Mesenchymal stem cell (in vitro differentiated cells and primary cell): ENCODE measurements at regions not wholly inside any gene's neighbourhood (a gene's known extent, or its start where the extent isn't known, plus 50 kb on each side); places are given as distances from the start of the nearest gene placed in this dataset.

Experiments
- DNase-seq: peaks from one replicate; pipeline ENCODE4 v3.0.0-alpha.2; 2013
- H2AFZ ChIP-seq: one replicate; pipeline ENCODE4 v1.6.1; 2013; ENCODE audit warnings: low read depth, mild to moderate bottlenecking, control low read depth, inconsistent platforms, low read length, moderate library complexity
- H2AK5ac ChIP-seq: 2 replicates; pipeline ENCODE4 v1.6.1; 2013; ENCODE audit warnings: low read length, moderate library complexity, mild to moderate bottlenecking, inconsistent platforms; ENCODE audit not compliant: severe bottlenecking
- H2BK120ac ChIP-seq: one replicate; pipeline ENCODE4 v1.6.1; 2013; ENCODE audit warnings: low read depth, mild to moderate bottlenecking, inconsistent platforms, low read length, moderate library complexity
- H2BK12ac ChIP-seq, 2 experiments: one replicate each; pipeline ENCODE4 v1.6.1; 2013; ENCODE audit warnings: inconsistent platforms in 2 of 2, low read length in 2 of 2, mild to moderate bottlenecking in 2 of 2, moderate library complexity in 2 of 2, control low read depth in 1 of 2
- H2BK15ac ChIP-seq: one replicate; pipeline ENCODE4 v1.6.1; 2013; ENCODE audit warnings: mild to moderate bottlenecking, low read depth, inconsistent platforms; ENCODE audit not compliant: poor library complexity, severe bottlenecking
- H2BK5ac ChIP-seq: 2 replicates; pipeline ENCODE4 v1.6.1; 2013; ENCODE audit warnings: low read depth, mild to moderate bottlenecking, low read length, control low read depth, inconsistent platforms; ENCODE audit not compliant: poor library complexity, severe bottlenecking
- H3K14ac ChIP-seq, 2 experiments: one replicate each; pipeline ENCODE4 v1.6.1; 2013; ENCODE audit warnings: inconsistent platforms in 2 of 2, low read length in 2 of 2, control low read depth in 1 of 2, mild to moderate bottlenecking in 1 of 2, moderate library complexity in 1 of 2
- H3K18ac ChIP-seq, 2 experiments: one replicate each; pipeline ENCODE4 v1.6.1; 2013; ENCODE audit warnings: inconsistent platforms in 2 of 2, low read length in 2 of 2, control low read depth in 1 of 2, low read depth in 1 of 2, mild to moderate bottlenecking in 1 of 2
- H3K23ac ChIP-seq, 2 experiments: one replicate each; pipeline ENCODE4 v1.6.1; 2013; ENCODE audit warnings: inconsistent platforms in 2 of 2, low read length in 2 of 2, mild to moderate bottlenecking in 2 of 2, moderate library complexity in 2 of 2, control low read depth in 1 of 2
- H3K27ac ChIP-seq: 2 replicates; pipeline ENCODE4 v1.5.1; 2013; ENCODE audit warnings: mild to moderate bottlenecking, moderate library complexity, low read length, control low read depth, inconsistent platforms; ENCODE audit not compliant: poor library complexity, severe bottlenecking
- H3K27me3 ChIP-seq, 2 experiments: 2 replicates each; pipeline versions ENCODE4 v1.6.1 to v1.7.0; 2013; ENCODE audit warnings: low read length in 2 of 2, mild to moderate bottlenecking in 2 of 2, moderate library complexity in 2 of 2, control low read depth in 1 of 2, inconsistent platforms in 1 of 2; ENCODE audit not compliant: control insufficient read depth in 1 of 2, insufficient read depth in 1 of 2
- H3K36me3 ChIP-seq, 2 experiments: 2 replicates each; pipeline versions ENCODE4 v1.6.1 to v1.7.0; 2013; ENCODE audit warnings: low read length in 2 of 2, control low read depth in 1 of 2, inconsistent platforms in 1 of 2, low read depth in 1 of 2, mild to moderate bottlenecking in 1 of 2; ENCODE audit not compliant: insufficient read depth in 2 of 2, control insufficient read depth in 1 of 2
- H3K4ac ChIP-seq, 2 experiments: one replicate each; pipeline ENCODE4 v1.6.1; 2013; ENCODE audit warnings: inconsistent platforms in 2 of 2, low read length in 2 of 2, mild to moderate bottlenecking in 2 of 2, moderate library complexity in 2 of 2, control low read depth in 1 of 2, low read depth in 1 of 2
- H3K4me1 ChIP-seq: 2 replicates; pipeline ENCODE4 v1.6.1; 2013; ENCODE audit warnings: low read depth, low read length, control low read depth; ENCODE audit not compliant: control insufficient read depth, insufficient read depth
- H3K4me2 ChIP-seq: 2 replicates; pipeline ENCODE4 v1.6.1; 2013; ENCODE audit warnings: low read length, mild to moderate bottlenecking, inconsistent platforms; ENCODE audit not compliant: poor library complexity, severe bottlenecking
- H3K4me3 ChIP-seq, 2 experiments: 2 replicates each; pipeline versions ENCODE4 v1.5.1 to v1.7.0; 2013; ENCODE audit warnings: low read length in 2 of 2, mild to moderate bottlenecking in 2 of 2, control low read depth in 1 of 2, low read depth in 1 of 2; ENCODE audit not compliant: insufficient read depth in 1 of 2
- H3K79me1 ChIP-seq: replicated peaks from 2 replicates; pipeline ENCODE4 v1.6.1; 2013; ENCODE audit warnings: mild to moderate bottlenecking, control low read depth, low read length, inconsistent platforms; ENCODE audit not compliant: poor library complexity, severe bottlenecking
- H3K9ac ChIP-seq: 2 replicates; pipeline ENCODE4 v1.7.0; 2013; ENCODE audit warnings: mild to moderate bottlenecking, low read length, moderate library complexity
- H3K9me3 ChIP-seq: 2 replicates; pipeline ENCODE4 v1.7.0; 2013; ENCODE audit warnings: mild to moderate bottlenecking, low read length; ENCODE audit not compliant: control insufficient read depth
- H4K8ac ChIP-seq: one replicate; pipeline ENCODE4 v1.6.1; 2013; ENCODE audit warnings: inconsistent platforms, mild to moderate bottlenecking, low read length, moderate library complexity
- H4K91ac ChIP-seq: one replicate; pipeline ENCODE4 v1.6.1; 2013; ENCODE audit warnings: mild to moderate bottlenecking, low read length, inconsistent platforms
- WGBS: methylation state at CpG from one replicate; pipeline ENCODE4 v1.1.7; 2013; ENCODE audit warnings: mixed read lengths; 5-methylcytosine and 5-hydroxymethylcytosine counted together

- H2BK5ac ChIP-seq, result no peak overlapping the region
- H3K4me2 ChIP-seq, result no peak overlapping the region
- H3K23ac ChIP-seq, result no peak overlapping the region
- 83% methylated on average over 6 of the region's 7 CpGs for WGBS
- no peaks in the 10 kb centered on the region for H3K9me3 ChIP-seq
- no peaks in the 10 kb centered on the region for H3K36me3 ChIP-seq
- no peak overlapping the region for H3K14ac ChIP-seq
- no peak overlapping the region for H2AK5ac ChIP-seq
- H3K79me1 ChIP-seq, result peaks cover 2% of the 10 kb centered on the region
- no peak overlapping the region for H2AFZ ChIP-seq
- peaks cover 2% of the 10 kb centered on the region for H3K4me1 ChIP-seq
- H3K18ac ChIP-seq, result no peak overlapping the region
- H3K27ac ChIP-seq, result no peak overlapping the region
- no peak for DNase-seq
- no peak overlapping the region for H2BK120ac ChIP-seq
- H3K9ac ChIP-seq, result no peak overlapping the region
- peaks cover 0 to 35% of the 10 kb centered on the region in 2 experiments for H3K27me3 ChIP-seq
- H4K91ac ChIP-seq, result no peak overlapping the region
- H2BK15ac ChIP-seq, result no peak overlapping the region
- no peak overlapping the region for H3K4ac ChIP-seq
- H4K8ac ChIP-seq, result no peak overlapping the region
- no peak overlapping the region for H3K4me3 ChIP-seq
- no peak overlapping the region for H2BK12ac ChIP-seq
Observed at GRCh38 chr10:28199941-28200340, 102.9 kb downstream of the MPP7 start.

GRCh38 chr10:28190196-28190595 lies 112.7 kb downstream of the MPP7 start:
- Histone ChIP-seq H2BK5ac (no peak overlapping the region), H3K27me3 (peaks cover 0 to 5% of the 10 kb centered on the region in 2 experiments), H2BK15ac (no peak overlapping the region), H2BK12ac (no peak overlapping the region), H2AFZ (no peak overlapping the region), H3K36me3 (no peaks in the 10 kb centered on the region), H3K79me1 (no peaks in the 10 kb centered on the region), H3K18ac (no peak overlapping the region), H2BK120ac (no peak overlapping the region), H4K8ac (no peak overlapping the region), H3K4me3 (no peak overlapping the region), H3K4me2 (no peak overlapping the region), H3K9me3 (no peaks in the 10 kb centered on the region), H2AK5ac (no peak overlapping the region), H3K23ac (no peak overlapping the region), H3K27ac (no peak overlapping the region), H3K4me1 (no peaks in the 10 kb centered on the region), H3K4ac (no peak overlapping the region), H4K91ac (no peak overlapping the region), H3K9ac (no peak overlapping the region), H3K14ac (no peak overlapping the region)
- DNase-seq, result no peak
- WGBS, result 71% methylated on average over 3 of the region's 3 CpGs

- Histone ChIP-seq H3K9ac (no peak overlapping the region), H2AK5ac (no peak overlapping the region), H3K36me3 (no peaks in the 10 kb centered on the region), H3K4me2 (no peak overlapping the region), H2BK15ac (no peak overlapping the region), H3K23ac (no peak overlapping the region), H3K9me3 (no peaks in the 10 kb centered on the region), H2AFZ (no peak overlapping the region), H3K79me1 (no peaks in the 10 kb centered on the region), H3K27ac (no peak overlapping the region), H4K8ac (no peak overlapping the region), H3K4me3 (no peak overlapping the region), H3K14ac (no peak overlapping the region), H3K4ac (no peak overlapping the region), H2BK5ac (no peak overlapping the region), H3K27me3 (peaks cover 0 to 8% of the 10 kb centered on the region in 2 experiments), H4K91ac (no peak overlapping the region), H3K18ac (no peak overlapping the region), H2BK120ac (no peak overlapping the region), H2BK12ac (no peak overlapping the region), H3K4me1 (no peaks in the 10 kb centered on the region)
- DNase-seq, result no peak
- no CpG with 5 or more reads among the region's 3 CpGs for WGBS
Observed at GRCh38 chr10:28188526-28188925, 114.3 kb downstream of the MPP7 start.

- Histone ChIP-seq H2BK15ac (no peak overlapping the region), H2BK12ac (no peak overlapping the region), H4K91ac (no peak overlapping the region), H3K79me1 (no peaks in the 10 kb centered on the region), H3K9me3 (no peaks in the 10 kb centered on the region), H2BK5ac (no peak overlapping the region), H3K27ac (no peak overlapping the region), H2AFZ (no peak overlapping the region), H3K23ac (no peak overlapping the region), H3K4me3 (no peak overlapping the region), H2AK5ac (no peak overlapping the region), H3K18ac (no peak overlapping the region), H3K27me3 (peaks cover 0 to 10% of the 10 kb centered on the region in 2 experiments), H3K14ac (no peak overlapping the region), H3K36me3 (no peaks in the 10 kb centered on the region), H2BK120ac (no peak overlapping the region), H3K4me1 (no peaks in the 10 kb centered on the region), H4K8ac (no peak overlapping the region), H3K4me2 (no peak overlapping the region), H3K4ac (no peak overlapping the region), H3K9ac (no peak overlapping the region)
- DNase-seq, result no peak
- 93% methylated on average over 8 of the region's 10 CpGs for WGBS
Observed at GRCh38 chr10:28186887-28187578, 115.8 kb downstream of the MPP7 start.
